ENCODE measurements at regions not wholly inside any gene's neighbourhood (a gene's known extent, or its start where the extent isn't known, plus 50 kb on each side); places are given as distances from the start of the nearest gene placed in this dataset.

- H3K4me1 ChIP-seq (ENCODE audit: control insufficient read depth, insufficient read depth, low read length): no peaks in the 10 kb centered on the region
- peaks cover 2% of the 10 kb centered on the region for H3K9me3 ChIP-seq (replicated peaks; ENCODE audit: low read length)
- H3K36me3 ChIP-seq (ENCODE audit: insufficient read depth, low read length): no peaks in the 10 kb centered on the region
- H3K9ac ChIP-seq (ENCODE audit: low read depth, low read length): no peak overlapping the region
- H3K27me3 ChIP-seq (ENCODE audit: control insufficient read depth, insufficient read depth, low read length): no peaks in the 10 kb centered on the region
- H3K4me3 ChIP-seq (ENCODE audit: low read length): no peak overlapping the region
- H3K4me2 ChIP-seq (ENCODE audit: low read length): no peak overlapping the region
Observed at GRCh38 chr5:6090079-6090654, 288.2 kb downstream of the MED10 start.

DNA sequence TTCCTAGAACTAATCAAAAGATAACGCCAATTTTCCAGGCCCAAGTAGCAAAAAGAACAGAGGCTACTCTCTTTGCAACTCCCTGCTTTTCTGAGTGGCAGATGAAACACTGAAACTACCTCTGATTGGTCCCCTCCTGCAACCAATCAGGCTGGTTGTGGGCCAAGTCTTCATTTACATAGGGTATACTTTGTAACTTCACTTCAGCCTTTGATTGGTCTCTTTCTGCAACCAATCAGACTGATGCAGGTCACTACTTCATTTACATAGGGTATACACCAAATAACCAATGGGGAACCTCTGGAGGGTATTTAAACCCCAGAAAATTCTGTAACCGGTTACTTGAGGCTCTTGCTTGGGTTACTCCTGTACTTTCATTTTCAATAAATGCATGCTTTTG is 289.6 kb downstream of the MED10 start:
- H3K9me3 ChIP-seq (replicated peaks; ENCODE audit: low read length): peaks cover 2% of the 10 kb centered on the region
- no peaks in the 10 kb centered on the region for H3K27me3 ChIP-seq (ENCODE audit: control insufficient read depth, insufficient read depth, low read length)
- no peaks in the 10 kb centered on the region for H3K36me3 ChIP-seq (ENCODE audit: insufficient read depth, low read length)
- no peak overlapping the region for H3K9ac ChIP-seq (ENCODE audit: low read depth, low read length)
- H3K4me3 ChIP-seq (ENCODE audit: low read length): no peak overlapping the region
- no peaks in the 10 kb centered on the region for H3K4me1 ChIP-seq (ENCODE audit: control insufficient read depth, insufficient read depth, low read length)
- no peak overlapping the region for H3K4me2 ChIP-seq (ENCODE audit: low read length)

DNA sequence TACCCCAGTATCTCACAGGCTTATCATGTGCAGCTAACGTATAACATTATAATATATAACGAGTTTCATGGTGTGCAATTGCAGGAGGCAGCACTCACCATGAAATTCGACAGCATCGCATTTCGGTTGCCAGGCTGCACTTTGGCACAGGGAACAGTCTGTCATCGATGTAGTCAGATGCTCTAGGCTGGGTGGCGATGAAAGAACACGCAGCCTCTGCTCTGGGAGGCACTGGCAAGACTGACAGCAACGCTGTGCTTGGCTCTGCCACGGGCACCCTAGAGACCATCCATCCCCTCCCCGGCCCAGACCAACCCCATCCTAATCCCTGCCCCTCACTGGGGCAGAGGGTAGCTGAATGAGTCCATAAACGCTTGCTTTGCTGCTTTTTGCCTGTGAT is 290.8 kb downstream of the MED10 start:
- Histone ChIP-seq H3K36me3 (ENCODE audit: insufficient read depth, low read length) (no peaks in the 10 kb centered on the region), H3K4me3 (ENCODE audit: low read length) (no peak overlapping the region), H3K9me3 (replicated peaks; ENCODE audit: low read length) (peaks cover 2% of the 10 kb centered on the region), H3K9ac (ENCODE audit: low read depth, low read length) (no peak overlapping the region), H3K4me2 (ENCODE audit: low read length) (no peak overlapping the region), H3K4me1 (ENCODE audit: control insufficient read depth, insufficient read depth, low read length) (no peaks in the 10 kb centered on the region), H3K27me3 (ENCODE audit: control insufficient read depth, insufficient read depth, low read length) (no peaks in the 10 kb centered on the region)

DNA sequence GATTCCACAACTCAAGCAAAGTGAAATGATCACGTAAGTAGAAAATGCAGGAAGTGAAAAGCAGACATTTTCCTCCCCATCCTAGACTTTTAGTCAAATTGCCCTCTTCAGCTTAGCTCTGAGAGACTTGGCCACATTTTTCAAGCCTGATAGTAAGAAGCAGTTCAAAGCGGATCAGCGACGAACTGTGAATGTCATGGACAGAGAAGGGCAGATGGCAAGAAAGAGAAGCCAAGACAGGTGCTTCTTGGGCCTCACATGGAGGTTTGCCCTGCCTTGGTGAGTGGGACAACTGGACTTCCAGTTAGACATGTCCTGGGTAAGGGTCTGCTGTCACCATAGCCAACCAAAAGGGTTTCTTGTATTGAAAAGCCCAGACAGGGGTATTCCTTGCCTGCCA is 291.5 kb downstream of the MED10 start:
- Histone ChIP-seq H3K36me3 (ENCODE audit: insufficient read depth, low read length) (no peaks in the 10 kb centered on the region), H3K4me1 (ENCODE audit: control insufficient read depth, insufficient read depth, low read length) (no peaks in the 10 kb centered on the region), H3K27me3 (ENCODE audit: control insufficient read depth, insufficient read depth, low read length) (no peaks in the 10 kb centered on the region), H3K4me2 (ENCODE audit: low read length) (no peak overlapping the region), H3K4me3 (ENCODE audit: low read length) (no peak overlapping the region), H3K9ac (ENCODE audit: low read depth, low read length) (no peak overlapping the region), H3K9me3 (replicated peaks; ENCODE audit: low read length) (peaks cover 2% of the 10 kb centered on the region)

DNA sequence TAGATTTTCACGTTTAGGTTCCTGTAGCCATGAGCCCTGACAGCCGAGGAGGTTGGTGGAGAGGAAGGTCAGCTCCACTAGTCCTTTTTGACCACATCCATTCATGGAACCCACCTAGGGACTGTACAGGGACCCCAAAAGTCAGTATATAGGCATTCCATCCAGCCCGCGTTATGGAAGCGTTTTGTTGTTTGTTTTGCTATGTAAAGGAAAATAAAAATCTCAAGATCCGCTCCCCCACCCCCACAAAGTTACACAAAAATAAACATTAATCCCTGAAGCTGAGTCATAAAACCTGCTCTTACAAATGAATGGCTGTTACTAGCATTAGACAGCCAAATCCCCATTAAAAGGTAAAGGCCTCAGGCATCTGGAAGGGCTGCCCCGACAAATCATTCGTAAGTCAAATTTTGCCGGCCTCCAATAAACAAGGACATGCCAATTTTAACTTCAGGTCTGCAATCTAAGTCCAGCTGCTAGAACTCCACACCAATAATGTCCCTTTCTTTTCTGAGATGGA is 292.9 kb downstream of the MED10 start:
- H3K9ac ChIP-seq (ENCODE audit: low read depth, low read length): no peak overlapping the region
- peaks cover 2% of the 10 kb centered on the region for H3K9me3 ChIP-seq (replicated peaks; ENCODE audit: low read length)
- no peak overlapping the region for H3K4me2 ChIP-seq (ENCODE audit: low read length)
- H3K27me3 ChIP-seq (ENCODE audit: control insufficient read depth, insufficient read depth, low read length): no peaks in the 10 kb centered on the region
- no peak overlapping the region for H3K4me3 ChIP-seq (ENCODE audit: low read length)
- H3K4me1 ChIP-seq (ENCODE audit: control insufficient read depth, insufficient read depth, low read length): no peaks in the 10 kb centered on the region
- H3K36me3 ChIP-seq (ENCODE audit: insufficient read depth, low read length): no peaks in the 10 kb centered on the region

- Histone ChIP-seq H3K4me2 (ENCODE audit: low read length) (no peak overlapping the region), H3K36me3 (ENCODE audit: insufficient read depth, low read length) (no peaks in the 10 kb centered on the region), H3K9me3 (replicated peaks; ENCODE audit: low read length) (peaks cover 2% of the 10 kb centered on the region), H3K9ac (ENCODE audit: low read depth, low read length) (no peak overlapping the region), H3K4me1 (ENCODE audit: control insufficient read depth, insufficient read depth, low read length) (no peaks in the 10 kb centered on the region), H3K4me3 (ENCODE audit: low read length) (no peak overlapping the region), H3K27me3 (ENCODE audit: control insufficient read depth, insufficient read depth, low read length) (no peaks in the 10 kb centered on the region)
Observed at GRCh38 chr5:6084836-6085235, 293.5 kb downstream of the MED10 start.

GRCh38 chr5:6084376-6084775 is 294.0 kb downstream of the MED10 start:
- no peaks in the 10 kb centered on the region for H3K36me3 ChIP-seq (ENCODE audit: insufficient read depth, low read length)
- peaks cover 2% of the 10 kb centered on the region for H3K9me3 ChIP-seq (replicated peaks; ENCODE audit: low read length)
- no peaks in the 10 kb centered on the region for H3K4me1 ChIP-seq (ENCODE audit: control insufficient read depth, insufficient read depth, low read length)
- no peak overlapping the region for H3K9ac ChIP-seq (ENCODE audit: low read depth, low read length)
- H3K4me2 ChIP-seq (ENCODE audit: low read length): no peak overlapping the region
- H3K27me3 ChIP-seq (ENCODE audit: control insufficient read depth, insufficient read depth, low read length): no peaks in the 10 kb centered on the region
- H3K4me3 ChIP-seq (ENCODE audit: low read length): no peak overlapping the region

GRCh38 chr5:6083311-6083978 is 294.9 kb downstream of the MED10 start:
- peaks cover 2% of the 10 kb centered on the region for H3K9me3 ChIP-seq (replicated peaks; ENCODE audit: low read length)
- no peak overlapping the region for H3K4me3 ChIP-seq (ENCODE audit: low read length)
- no peak overlapping the region for H3K9ac ChIP-seq (ENCODE audit: low read depth, low read length)
- H3K27me3 ChIP-seq (ENCODE audit: control insufficient read depth, insufficient read depth, low read length): no peaks in the 10 kb centered on the region
- no peaks in the 10 kb centered on the region for H3K4me1 ChIP-seq (ENCODE audit: control insufficient read depth, insufficient read depth, low read length)
- no peak overlapping the region for H3K4me2 ChIP-seq (ENCODE audit: low read length)
- no peaks in the 10 kb centered on the region for H3K36me3 ChIP-seq (ENCODE audit: insufficient read depth, low read length)

GRCh38 chr5:6082685-6083084 is 295.7 kb downstream of the MED10 start:
- Histone ChIP-seq H3K4me3 (ENCODE audit: low read length) (no peak overlapping the region), H3K4me1 (ENCODE audit: control insufficient read depth, insufficient read depth, low read length) (no peaks in the 10 kb centered on the region), H3K27me3 (ENCODE audit: control insufficient read depth, insufficient read depth, low read length) (no peaks in the 10 kb centered on the region), H3K4me2 (ENCODE audit: low read length) (no peak overlapping the region), H3K9ac (ENCODE audit: low read depth, low read length) (no peak overlapping the region), H3K9me3 (replicated peaks; ENCODE audit: low read length) (peaks cover under 1% of the 10 kb centered on the region), H3K36me3 (ENCODE audit: insufficient read depth, low read length) (no peaks in the 10 kb centered on the region)

GRCh38 chr5:6081727-6082210 is 296.6 kb downstream of the MED10 start:
- Histone ChIP-seq H3K36me3 (ENCODE audit: insufficient read depth, low read length) (no peaks in the 10 kb centered on the region), H3K4me2 (ENCODE audit: low read length) (no peak overlapping the region), H3K27me3 (ENCODE audit: control insufficient read depth, insufficient read depth, low read length) (no peaks in the 10 kb centered on the region), H3K9me3 (replicated peaks; ENCODE audit: low read length) (no peaks in the 10 kb centered on the region), H3K9ac (ENCODE audit: low read depth, low read length) (no peak overlapping the region), H3K4me3 (ENCODE audit: low read length) (no peak overlapping the region), H3K4me1 (ENCODE audit: control insufficient read depth, insufficient read depth, low read length) (no peaks in the 10 kb centered on the region)

DNA sequence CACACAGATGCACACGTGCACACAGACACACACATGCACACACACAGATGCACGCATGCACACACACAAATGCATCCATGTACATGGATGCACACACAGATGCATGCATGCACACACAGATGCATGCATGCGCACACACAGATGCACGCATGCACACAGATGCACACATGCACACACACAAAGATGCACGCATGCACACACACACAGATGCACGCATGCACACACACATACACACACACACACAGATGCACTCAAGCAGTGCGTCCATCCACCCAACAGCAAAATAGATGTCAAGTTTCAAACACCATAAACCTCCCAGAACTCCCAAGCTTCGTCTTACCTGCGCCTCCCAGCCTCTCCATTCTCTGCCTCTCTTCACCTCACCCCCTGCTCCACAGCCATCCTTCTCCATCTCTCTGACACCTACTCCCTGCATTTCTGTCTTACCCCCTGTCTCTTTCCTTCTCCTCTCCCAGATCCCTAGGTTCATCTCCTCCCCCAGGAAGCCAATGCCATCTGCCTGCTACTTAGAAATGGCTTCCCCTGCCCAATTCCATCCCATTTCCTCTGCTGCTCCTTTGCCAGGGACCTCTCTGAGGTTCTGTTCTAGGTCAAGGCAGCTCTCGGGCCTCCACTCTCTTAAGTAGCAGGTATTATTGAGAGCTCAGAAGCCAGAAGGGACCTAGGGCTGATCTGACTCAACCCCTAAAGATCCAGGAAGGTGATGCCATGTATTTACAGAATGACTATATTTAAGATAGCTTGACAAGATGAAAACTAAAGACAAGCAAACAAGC is 297.2 kb downstream of the MED10 start:
- no peaks in the 10 kb centered on the region for H3K4me1 ChIP-seq (ENCODE audit: control insufficient read depth, insufficient read depth, low read length)

More for the DNA sequence above, 297.2 kb downstream of the MED10 start:
- Histone ChIP-seq H3K36me3 (ENCODE audit: insufficient read depth, low read length) (no peaks in the 10 kb centered on the region), H3K9me3 (replicated peaks; ENCODE audit: low read length) (no peaks in the 10 kb centered on the region), H3K4me3 (ENCODE audit: low read length) (no peak overlapping the region), H3K27me3 (ENCODE audit: control insufficient read depth, insufficient read depth, low read length) (no peaks in the 10 kb centered on the region), H3K9ac (ENCODE audit: low read depth, low read length) (no peak overlapping the region), H3K4me2 (ENCODE audit: low read length) (no peak overlapping the region)
